GM10248 (cell line): ENCODE measurements at regions not wholly inside any gene's neighbourhood (a gene's known extent, or its start where the extent isn't known, plus 50 kb on each side); places are given as distances from the start of the nearest gene placed in this dataset.
A peak's percentile ranks its signal among the peaks of the same experiment; 100 is the strongest.

ENCODE experiments used
- CTCF ChIA-PET: fragments of 300-600 bp; sonication (Branson Sonifier 250); formaldehyde crosslinking; extraction: SDS; loops from one replicate; lab custom pipeline; 2021; ENCODE audit warnings: antibody characterized with exemption; lab: Yijun Ruan, JAX
- POLR2A ChIA-PET: fragments of 350-650 bp; sonication (Branson Sonifier 250); formaldehyde crosslinking; extraction: SDS; loops from one replicate; lab custom pipeline; 2020; ENCODE audit warnings: antibody characterized with exemption; lab: Yijun Ruan, JAX
- DNase-seq: peaks from one replicate; pipeline ENCODE4 v3.0.0; 2012; ENCODE audit errors: extremely low spot score
- CTCF ChIP-seq: IDR thresholded peaks from 2 replicates; pipeline ENCODE4 v1.5.1; 2012; ENCODE audit warnings: mild to moderate bottlenecking, low read depth; ENCODE audit errors: extremely low read depth, missing control alignments, control extremely low read depth

GRCh38 chr11:97140885-97141494 lies 751.2 kb downstream of the JRKL start:
- ChIA-PET CTCF (interaction anchor here (1.4 to 2.2 kb wide), 2 partner anchors 671 to 677 kb away, joined by 4 to 32 read pairs; no protein-coding TSS in a partner anchor), POLR2A (no interaction called here)
- DNase-seq = peak; percentile 6
- peak; percentile 24 for TF ChIP-seq CTCF

- DNase-seq = no peak
- no peak for TF ChIP-seq CTCF
- CTCF ChIA-PET = interaction anchor here (1.1 to 1.7 kb wide), 2 partner anchors 17 to 679 kb away, joined by 3 to 12 read pairs; no protein-coding TSS in a partner anchor
- POLR2A ChIA-PET = no interaction called here
These were observed 753.6 kb downstream of the JRKL start for GRCh38 chr11:97143463-97143862.

GRCh38 chr11:97149741-97150140 lies 759.9 kb downstream of the JRKL start:
- TF ChIP-seq CTCF = no peak
- CTCF ChIA-PET = no interaction called here
- no peak for DNase-seq
- POLR2A ChIA-PET = no interaction called here

- no peak for TF ChIP-seq CTCF
- ChIA-PET CTCF (interaction anchor here (0.8 kb wide), 1 partner anchor 9 kb away, joined by 3 read pairs; no protein-coding TSS in a partner anchor), POLR2A (no interaction called here)
- DNase-seq = no peak
These were observed 767.5 kb downstream of the JRKL start for GRCh38 chr11:97157221-97157740.

DNA sequence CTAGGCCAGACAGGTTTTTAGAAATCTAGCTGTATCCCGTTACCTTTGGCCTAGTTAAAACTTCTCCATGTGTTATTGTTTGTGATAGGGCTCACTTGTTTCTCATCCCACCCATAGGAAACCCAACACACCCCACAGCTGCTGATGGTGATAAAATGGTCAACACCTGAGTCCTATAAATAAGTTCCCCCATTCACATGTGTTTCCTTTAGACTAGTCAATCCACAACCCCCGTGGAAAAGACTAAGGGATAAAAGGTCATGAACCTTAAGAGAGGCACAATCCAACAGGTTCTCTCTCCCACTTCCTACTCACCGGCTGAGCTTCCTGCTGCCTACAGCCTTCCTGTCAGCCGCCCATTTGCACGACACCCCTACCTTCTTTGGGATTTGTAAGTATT lies 768.4 kb downstream of the JRKL start:
- no peak for DNase-seq
- TF ChIP-seq CTCF = no peak
- ChIA-PET CTCF (interaction anchor here (0.9 kb wide), 1 partner anchor 10 kb away, joined by 5 read pairs; no protein-coding TSS in a partner anchor), POLR2A (no interaction called here)

DNA sequence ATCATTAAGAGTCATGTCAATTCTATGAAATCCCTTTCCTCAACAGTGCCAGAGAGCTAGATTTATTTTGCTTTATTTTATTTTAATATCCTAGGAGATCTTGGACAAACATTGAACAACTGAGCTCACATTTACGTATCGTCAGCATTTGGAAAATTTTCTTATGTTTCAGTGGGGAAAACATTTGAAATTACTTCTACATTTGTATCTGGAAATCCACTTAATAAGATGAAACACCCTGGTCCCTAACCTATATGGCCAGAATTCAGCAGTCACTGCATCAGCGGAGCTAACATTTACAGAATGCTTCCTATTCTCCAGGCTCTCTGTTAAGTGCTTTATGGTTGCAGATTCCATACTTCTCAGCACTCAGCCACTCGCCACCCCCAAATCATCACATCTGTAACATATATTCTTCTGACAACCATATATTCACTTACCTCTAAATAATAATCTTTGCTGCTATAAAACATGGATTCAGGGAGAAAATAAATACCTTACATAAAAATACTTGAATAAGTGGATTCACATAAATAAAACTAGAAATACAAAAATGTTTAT lies 773.9 kb downstream of the JRKL start:
- no peak for DNase-seq
- ChIA-PET POLR2A (no interaction called here), CTCF (no interaction called here)
- TF ChIP-seq CTCF = no peak
